GM19025 (cell line): ENCODE measurements at regions not wholly inside any gene's neighbourhood (a gene's known extent, or its start where the extent isn't known, plus 50 kb on each side); places are given as distances from the start of the nearest gene placed in this dataset.

ENCODE experiments used
- ATAC-seq: cut with Tn5 transposase; IDR thresholded peaks from one replicate; pipeline ENCODE4 v1.9.1; 2021; ENCODE audit warnings: mild to moderate bottlenecking, low read depth, moderate library complexity; ENCODE audit not compliant: unreplicated experiment

- ATAC-seq, result no peak
These were observed 601.2 kb upstream of the ARID1B start for GRCh38 chr6:156175971-156176421.

GRCh38 chr6:156175433-156175832, 601.7 kb upstream of the ARID1B start:
- ATAC-seq, result no peak

GRCh38 chr6:156174031-156174890, 602.9 kb upstream of the ARID1B start:
- ATAC-seq, result no peak

DNA sequence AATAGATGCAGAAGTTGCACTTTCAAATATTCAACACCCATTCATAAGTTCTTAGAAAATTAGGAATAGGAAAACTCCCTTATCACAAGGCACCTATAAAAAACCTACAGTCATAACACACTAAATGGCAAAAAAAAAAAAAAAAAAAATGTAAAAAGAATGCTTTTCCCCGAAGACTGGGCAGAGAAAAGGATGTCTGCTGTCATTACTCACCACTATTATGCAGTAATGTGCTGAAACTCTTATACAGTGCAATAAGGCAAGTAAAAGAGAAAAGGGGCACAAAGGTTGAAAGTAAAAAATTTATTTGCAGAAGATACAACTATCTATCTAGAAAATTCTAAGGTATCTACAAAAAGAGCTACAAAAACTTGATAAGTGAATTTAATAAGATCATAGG, 607.8 kb upstream of the ARID1B start:
- ATAC-seq, result no peak

DNA sequence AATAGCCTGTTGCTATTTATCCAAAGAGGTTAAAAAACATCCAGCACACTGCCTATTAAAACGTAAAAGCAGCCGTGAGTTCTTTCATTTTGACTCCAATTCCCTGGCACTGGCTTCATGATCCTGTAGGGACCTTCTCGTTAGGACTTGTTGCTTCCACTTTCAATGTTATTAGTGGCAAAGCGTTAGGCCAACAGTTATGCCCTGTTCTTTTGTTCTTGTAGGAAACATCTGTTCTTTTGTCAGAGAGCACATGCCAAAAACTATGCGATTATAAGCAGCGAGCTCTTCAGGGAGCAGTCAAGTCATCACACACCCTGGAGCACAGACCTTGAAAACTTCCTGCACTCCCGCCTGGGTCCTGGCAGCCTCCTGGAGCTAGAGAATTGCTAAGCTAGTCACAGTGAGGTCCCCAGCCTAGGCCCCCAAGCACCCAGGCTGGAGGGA, 609.5 kb upstream of the ARID1B start:
- ATAC-seq, result no peak

DNA sequence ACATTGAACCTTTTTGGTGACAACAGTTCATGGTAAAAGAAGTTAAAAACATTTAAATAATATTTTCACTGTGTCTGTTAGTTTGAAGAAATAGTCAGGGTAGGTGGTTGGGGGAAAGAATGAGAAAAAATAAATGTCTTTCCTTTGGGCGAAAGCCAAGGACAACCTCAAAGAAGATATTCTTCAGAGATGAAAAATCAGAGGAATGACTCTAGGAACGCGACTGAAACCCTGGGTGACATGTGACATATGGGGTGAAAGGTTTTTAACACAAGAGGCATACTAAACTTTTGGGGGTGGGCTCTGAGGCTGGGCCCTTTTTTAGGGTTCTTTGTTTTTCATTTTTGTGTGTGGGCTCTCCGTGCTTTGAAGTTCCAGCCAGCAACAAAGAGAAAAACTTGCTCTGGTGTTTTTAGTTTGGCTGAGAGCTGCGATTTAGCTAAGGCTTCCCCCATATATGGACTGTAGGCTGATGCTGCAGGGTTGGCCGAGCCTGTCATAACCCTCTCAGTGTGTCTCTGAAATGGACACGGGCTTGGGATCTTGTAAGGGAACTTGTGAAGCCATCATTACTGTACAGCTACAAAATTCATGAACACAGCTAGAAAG, 610.1 kb upstream of the ARID1B start:
- ATAC-seq, result no peak

GRCh38 chr6:156166093-156166492, 611.1 kb upstream of the ARID1B start:
- no peak for ATAC-seq

DNA sequence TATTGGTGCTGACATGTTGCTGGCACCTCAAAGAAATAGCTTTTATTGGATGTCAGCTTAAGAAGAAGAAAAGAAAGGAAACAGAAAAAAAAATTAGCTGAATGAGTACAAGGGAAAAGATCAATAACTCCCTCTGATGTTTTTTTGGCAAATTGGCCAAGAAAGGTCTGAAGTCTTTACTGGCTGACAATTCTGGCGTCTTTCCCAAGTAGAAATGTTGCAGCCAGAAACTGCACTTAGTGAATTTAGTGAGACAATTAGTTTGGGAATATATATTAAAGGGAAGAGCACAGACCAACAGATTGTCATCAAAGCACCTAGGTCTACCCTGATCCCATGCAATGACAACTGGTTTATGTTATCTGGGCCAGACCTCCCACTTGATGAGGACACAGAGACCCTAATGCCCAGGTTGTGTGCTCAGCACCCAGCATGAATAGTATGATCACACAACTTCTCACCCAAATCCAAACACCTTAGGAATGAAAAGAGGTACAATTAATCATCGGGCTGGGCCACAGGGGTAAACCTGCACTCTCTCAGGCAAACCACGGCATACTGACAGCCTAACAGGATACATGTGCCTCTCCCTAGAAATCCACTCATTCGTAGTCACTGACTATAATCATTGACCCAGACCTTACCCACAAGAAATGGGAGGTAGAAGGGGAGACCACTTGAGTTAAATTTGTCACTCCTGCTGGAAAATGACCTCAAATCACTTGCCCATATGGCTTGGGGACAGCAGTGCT, 612.3 kb upstream of the ARID1B start:
- ATAC-seq, result no peak

GRCh38 chr6:156163311-156163710, 613.9 kb upstream of the ARID1B start:
- no peak for ATAC-seq

DNA sequence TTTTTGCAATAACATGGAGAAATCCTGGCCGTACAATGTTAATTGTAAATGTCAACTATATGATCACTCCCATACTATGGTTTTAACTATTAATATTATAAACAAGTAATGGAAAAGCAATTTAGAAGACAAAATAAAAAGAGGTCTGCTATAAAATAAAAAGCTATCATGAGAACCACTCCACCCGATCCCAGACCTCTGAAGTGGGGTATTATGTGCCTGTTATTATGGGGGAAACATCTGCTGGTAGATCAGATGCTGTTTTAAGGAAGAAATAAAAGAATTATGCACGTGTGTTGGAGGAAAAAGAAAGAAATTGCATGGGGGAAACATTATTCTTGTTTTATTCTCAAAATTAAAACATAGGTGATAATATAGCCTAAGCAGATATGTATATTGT, 615.7 kb upstream of the ARID1B start:
- no peak for ATAC-seq

DNA sequence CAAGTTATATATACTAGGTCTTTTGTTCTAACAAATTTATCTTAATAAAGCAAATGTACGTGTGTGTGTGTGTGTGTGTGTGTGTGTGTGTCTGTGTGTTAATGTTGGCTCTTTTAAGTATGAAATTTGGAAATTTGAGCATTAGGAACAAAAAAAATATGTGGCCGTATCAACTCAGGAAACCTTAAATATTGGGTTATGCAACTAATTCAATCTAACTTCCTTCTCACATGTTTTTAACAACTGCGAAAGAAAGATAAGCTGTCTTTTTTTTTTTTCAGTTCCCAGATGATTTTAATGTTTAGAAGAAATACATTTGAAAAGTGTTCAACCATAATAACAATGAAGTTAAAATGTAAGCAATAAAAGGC, 616.4 kb upstream of the ARID1B start:
- no peak for ATAC-seq

DNA sequence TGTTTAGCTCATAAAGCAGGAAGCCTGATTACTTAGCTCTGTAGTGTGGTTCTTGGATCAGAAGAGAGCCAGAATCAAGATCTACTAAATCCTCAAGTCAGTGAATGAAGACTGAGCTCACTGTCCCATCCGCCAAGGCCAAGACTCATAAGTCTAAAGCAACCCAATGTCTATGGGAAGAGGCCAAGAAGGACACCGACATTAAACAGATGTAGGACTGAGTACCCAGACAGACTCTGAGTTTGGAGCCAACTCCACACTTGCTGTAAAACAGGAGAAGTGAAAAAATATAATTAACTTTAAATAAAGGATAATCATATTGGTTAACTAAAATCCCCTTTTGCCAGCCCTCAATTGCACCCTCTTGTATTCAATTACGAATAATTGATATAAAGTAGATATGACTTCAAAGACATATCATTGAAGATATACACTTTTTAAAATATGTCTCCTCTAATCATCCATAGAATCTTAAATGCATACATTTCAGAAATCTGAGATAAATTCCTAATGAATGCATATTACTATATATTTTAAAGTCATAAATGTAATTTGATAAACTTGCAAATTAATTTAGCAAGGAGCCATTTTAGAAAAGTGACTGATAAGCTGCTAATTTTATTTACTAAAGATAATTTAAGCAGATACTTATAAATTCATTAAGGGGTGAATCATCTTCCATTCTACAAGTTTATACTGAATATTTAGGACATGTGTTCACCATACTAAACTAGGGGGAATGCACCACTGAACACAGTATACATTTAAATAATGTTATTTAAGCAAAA, 617.0 kb upstream of the ARID1B start:
- ATAC-seq, result no peak

DNA sequence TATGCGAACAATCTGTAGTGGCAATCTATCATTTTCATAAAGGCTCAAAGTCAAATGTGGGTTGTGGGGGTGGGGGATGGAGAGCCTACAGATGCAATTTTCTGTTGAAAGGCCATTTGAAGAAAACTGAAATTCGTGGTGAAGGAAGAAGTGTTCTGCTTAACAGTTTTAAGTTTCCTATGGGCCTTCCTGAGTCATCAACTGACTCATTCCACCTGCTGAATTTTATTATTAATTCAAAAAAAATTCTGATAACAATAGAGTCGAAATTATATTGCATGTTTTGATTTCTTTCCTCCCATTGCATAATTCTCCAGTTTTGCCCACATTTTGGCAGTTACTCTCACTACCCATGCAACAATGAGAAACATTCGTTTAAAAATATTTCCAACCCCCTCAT, 622.3 kb upstream of the ARID1B start:
- ATAC-seq, result no peak

DNA sequence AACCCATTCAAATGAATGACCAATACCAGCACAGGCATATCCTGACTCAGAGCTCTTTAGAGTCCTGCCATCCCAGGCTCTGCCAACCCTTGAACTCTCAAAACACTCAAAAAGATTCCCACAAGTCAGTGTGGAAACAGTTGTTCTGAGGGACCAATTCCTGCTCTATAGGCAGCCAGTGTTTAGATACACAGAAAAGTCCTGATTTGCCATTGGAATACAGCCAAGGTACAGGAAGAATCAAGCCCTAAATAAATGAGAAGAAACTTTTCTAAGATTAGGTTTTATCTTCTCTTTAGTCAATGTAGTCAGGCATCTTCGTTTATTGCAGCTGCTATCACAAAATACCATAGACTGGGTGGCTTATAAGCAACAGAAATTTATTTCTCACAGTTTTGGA, 626.8 kb upstream of the ARID1B start:
- ATAC-seq, result no peak

DNA sequence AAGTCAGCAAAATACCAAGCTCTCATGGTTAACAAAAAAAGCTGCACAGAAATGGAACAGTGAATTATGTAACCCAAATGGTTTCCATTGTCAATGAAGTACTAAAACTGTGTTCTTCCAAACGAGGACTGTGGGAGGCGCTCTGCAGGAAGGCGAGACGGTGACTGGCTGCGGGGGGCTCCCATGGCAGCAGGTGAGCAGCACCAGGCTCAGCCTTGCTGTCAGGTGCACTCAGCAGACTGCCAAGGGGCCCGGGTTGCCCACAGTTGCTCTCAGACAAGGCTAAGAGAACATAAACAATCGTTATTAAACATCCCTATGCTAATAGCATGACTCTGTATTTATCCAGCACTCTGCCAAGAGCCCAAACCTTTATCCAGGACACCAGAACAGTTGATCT, 630.3 kb upstream of the ARID1B start:
- ATAC-seq, result no peak

DNA sequence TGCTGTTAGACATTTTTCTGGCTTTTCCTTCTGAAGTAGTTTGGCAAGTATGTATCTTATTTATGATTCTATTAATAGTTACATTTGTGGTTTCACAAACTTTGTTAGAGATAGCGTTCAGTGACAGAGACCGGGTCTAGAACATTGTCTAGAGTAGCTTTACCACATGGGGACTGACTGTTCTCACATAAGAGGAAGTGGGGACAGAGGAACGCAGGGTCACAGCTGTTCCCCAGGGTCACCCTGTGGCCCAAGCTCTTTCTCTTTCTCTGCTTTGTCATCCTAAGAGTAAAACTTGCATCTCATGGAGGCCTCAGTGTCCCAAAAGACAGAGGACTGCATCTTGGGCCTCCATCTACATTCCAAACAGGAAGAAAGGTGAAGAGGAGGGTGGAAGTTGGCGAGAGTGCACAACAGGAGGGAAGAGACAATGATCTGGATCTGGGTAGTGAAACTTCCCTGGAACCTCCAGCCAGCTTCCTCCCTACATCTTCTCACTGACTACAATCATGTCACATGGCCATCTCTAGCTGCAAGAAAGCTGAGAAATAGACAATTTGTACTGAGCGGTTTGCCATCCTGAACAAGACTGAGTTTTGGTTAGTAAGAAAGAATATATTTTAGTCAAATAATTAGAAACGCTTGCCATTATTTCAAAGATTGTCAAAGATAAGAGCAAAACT, 645.8 kb upstream of the ARID1B start:
- peak; percentile 94 for ATAC-seq

- ATAC-seq, result no peak
These were observed 650.6 kb upstream of the ARID1B start for GRCh38 chr6:156126535-156126934.

DNA sequence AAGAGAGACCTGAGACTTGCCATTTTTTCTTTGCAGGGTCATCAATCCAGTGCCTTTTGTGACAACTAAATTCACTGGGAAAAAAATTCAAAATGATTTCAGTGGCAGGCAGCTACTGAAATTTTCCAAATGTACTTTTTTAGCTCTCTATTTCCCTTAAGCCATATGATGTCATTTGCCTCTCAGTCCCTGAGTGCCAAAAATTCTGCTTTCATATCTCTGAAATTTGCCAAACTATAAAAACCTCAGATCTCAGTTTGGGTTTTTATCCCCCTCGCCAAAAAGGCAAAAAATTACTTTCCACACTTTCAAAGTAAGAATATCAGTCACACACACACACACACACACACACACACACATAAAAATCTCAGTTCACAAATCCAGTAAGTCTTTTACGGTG, 651.3 kb upstream of the ARID1B start:
- ATAC-seq, result no peak

- no peak for ATAC-seq
These were observed 653.4 kb upstream of the ARID1B start for GRCh38 chr6:156123731-156124130.

DNA sequence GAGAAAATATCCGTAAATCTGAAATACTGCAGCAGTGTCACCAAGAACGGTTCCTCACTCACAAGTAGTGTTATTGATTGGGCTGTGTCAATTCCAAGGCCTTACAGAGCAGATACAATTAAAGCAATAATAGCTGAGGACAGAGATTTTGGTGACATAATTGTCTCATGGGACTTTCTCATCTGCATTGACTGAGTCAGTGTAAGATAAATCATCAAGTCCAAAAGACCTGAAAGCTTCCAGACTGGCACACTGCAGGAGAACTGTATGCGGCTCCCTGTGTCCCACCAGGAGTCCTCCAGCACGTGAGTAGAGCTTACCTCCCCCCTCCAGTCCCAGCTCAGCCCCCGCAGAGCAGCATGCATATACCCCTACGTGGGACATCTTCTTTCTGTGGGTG, 655.2 kb upstream of the ARID1B start:
- no peak for ATAC-seq
